ENCODE measurements at regions not wholly inside any gene's neighbourhood (a gene's known extent, or its start where the extent isn't known, plus 50 kb on each side); places are given as distances from the start of the nearest gene placed in this dataset.

DNA sequence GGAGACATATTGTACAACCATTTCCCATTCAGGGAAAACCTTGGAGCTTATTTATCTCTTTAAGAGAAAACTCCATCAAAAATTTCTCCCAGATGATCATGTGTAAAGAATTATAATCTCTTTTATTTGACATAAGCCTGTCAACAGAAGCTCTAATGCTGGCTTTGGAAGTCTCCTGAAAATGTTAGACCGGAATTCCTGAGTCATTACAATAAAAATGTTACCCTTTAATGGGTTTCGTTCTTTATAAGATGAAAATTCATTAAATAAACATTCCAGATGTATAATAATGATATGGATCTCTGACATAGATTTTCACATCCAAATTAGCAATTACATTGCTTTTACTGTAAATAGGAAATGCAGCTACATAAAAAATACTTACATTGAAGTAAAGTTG, 1036.4 kb downstream of the EFNA5 start:
- TF ChIP-seq FOXP2 (optimal IDR thresholded peaks at IDR 0.05; ENCODE audit: borderline replicate concordance, extremely low read depth, extremely low read length, insufficient read depth) (no peak), POLR2AphosphoS5 (IDR thresholded peaks at IDR 0.05; ENCODE audit: low read depth, low read length) (no peak), SIN3A (IDR thresholded peaks at IDR 0.05; ENCODE audit: borderline replicate concordance, insufficient read depth, low read length) (no peak)
- TF ChIP-seq, protein P1, sequence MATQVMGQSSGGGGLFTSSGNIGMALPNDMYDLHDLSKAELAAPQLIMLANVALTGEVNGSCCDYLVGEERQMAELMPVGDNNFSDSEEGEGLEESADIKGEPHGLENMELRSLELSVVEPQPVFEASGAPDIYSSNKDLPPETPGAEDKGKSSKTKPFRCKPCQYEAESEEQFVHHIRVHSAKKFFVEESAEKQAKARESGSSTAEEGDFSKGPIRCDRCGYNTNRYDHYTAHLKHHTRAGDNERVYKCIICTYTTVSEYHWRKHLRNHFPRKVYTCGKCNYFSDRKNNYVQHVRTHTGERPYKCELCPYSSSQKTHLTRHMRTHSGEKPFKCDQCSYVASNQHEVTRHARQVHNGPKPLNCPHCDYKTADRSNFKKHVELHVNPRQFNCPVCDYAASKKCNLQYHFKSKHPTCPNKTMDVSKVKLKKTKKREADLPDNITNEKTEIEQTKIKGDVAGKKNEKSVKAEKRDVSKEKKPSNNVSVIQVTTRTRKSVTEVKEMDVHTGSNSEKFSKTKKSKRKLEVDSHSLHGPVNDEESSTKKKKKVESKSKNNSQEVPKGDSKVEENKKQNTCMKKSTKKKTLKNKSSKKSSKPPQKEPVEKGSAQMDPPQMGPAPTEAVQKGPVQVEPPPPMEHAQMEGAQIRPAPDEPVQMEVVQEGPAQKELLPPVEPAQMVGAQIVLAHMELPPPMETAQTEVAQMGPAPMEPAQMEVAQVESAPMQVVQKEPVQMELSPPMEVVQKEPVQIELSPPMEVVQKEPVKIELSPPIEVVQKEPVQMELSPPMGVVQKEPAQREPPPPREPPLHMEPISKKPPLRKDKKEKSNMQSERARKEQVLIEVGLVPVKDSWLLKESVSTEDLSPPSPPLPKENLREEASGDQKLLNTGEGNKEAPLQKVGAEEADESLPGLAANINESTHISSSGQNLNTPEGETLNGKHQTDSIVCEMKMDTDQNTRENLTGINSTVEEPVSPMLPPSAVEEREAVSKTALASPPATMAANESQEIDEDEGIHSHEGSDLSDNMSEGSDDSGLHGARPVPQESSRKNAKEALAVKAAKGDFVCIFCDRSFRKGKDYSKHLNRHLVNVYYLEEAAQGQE (IDR thresholded peaks at IDR 0.05; ENCODE audit: insufficient read depth in 1 of 2, low read depth in 2 of 2, low read length in 2 of 2), result no peak

DNA sequence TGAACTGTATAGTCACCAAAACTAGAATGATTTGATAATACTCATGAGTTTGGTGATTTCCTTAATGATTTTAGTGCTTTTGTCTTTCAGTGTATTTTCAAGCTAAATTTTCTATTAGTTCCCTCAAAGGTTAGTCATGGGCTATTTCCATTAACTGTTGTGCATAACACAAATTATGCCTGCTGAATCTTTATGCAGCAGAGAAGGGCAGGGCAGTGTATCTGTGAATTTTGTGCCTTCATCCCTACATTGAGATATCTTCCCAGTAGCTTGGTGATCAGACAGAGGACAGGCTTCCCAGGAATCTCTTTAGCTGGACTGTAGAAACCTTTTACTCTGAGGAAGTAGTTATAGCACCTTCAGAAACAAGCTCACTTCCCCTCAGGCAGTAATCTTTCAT, 1036.9 kb downstream of the EFNA5 start:
- no peak for TF ChIP-seq TAF1 (IDR thresholded peaks at IDR 0.05; ENCODE audit: borderline replicate concordance, insufficient read depth, low read length)
- no peak for TF ChIP-seq POLR2AphosphoS5 (IDR thresholded peaks at IDR 0.05; ENCODE audit: low read depth, low read length)
- TF ChIP-seq SIN3A (IDR thresholded peaks at IDR 0.05; ENCODE audit: borderline replicate concordance, insufficient read depth, low read length), result no peak
- TF ChIP-seq, protein P1 (IDR thresholded peaks at IDR 0.05; ENCODE audit: insufficient read depth in 1 of 2, low read depth in 2 of 2, low read length in 2 of 2), result no peak
- TF ChIP-seq FOXP2 (optimal IDR thresholded peaks at IDR 0.05; ENCODE audit: borderline replicate concordance, extremely low read depth, extremely low read length, insufficient read depth), result no peak

DNA sequence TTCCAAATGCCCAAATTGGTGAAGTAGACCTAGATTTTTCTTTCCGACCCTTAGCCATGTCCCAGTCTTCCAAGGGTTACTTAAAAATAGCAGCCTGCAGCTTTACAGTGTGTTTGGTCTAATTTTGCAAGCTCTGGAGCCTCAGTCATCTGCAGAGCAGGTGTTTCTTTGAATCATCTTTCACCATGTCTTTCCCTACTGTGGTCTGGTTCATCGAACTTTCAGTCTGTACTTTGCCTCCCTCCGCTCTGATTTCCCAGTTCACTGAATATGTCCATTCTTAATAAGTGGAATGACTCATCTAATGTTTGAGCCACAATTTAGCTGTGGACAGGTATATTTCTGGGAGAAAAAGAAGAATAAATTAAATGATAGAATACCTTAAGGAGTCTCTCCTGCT, 1060.7 kb downstream of the EFNA5 start:
- TF ChIP-seq TAF1 (IDR thresholded peaks at IDR 0.05; ENCODE audit: borderline replicate concordance, insufficient read depth, low read length), result no peak
- TF ChIP-seq, protein P1 (IDR thresholded peaks at IDR 0.05; ENCODE audit: insufficient read depth in 1 of 2, low read depth in 2 of 2, low read length in 2 of 2), result no peak
- TF ChIP-seq FOXP2 (optimal IDR thresholded peaks at IDR 0.05; ENCODE audit: borderline replicate concordance, extremely low read depth, extremely low read length, insufficient read depth), result no peak
- no peak for TF ChIP-seq SIN3A (IDR thresholded peaks at IDR 0.05; ENCODE audit: borderline replicate concordance, insufficient read depth, low read length)
- no peak for TF ChIP-seq POLR2AphosphoS5 (IDR thresholded peaks at IDR 0.05; ENCODE audit: low read depth, low read length)

DNA sequence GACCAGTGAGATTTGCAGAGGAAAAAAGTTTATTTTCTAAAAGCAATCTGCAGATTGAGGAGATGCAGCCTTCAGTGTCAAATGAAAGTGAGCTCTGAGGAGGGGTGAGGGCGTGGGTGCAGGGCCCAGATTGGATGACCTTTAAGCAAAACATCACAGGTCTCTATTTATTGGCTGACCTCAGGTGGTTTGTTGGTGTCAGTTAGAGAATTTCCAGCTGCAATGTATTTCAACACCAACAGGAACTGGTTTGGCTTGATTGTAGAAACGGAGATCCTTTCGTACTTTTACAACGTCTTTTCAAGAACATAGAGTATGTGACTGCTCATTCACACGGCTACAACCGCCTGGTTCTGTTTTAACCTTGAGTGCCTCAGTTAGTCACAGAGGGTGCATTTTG, 1069.1 kb downstream of the EFNA5 start:
- TF ChIP-seq POLR2AphosphoS5 (IDR thresholded peaks at IDR 0.05; ENCODE audit: low read depth, low read length), result no peak
- no peak for TF ChIP-seq FOXP2 (optimal IDR thresholded peaks at IDR 0.05; ENCODE audit: borderline replicate concordance, extremely low read depth, extremely low read length, insufficient read depth)
- TF ChIP-seq, protein P1 (IDR thresholded peaks at IDR 0.05; ENCODE audit: insufficient read depth in 1 of 2, low read depth in 2 of 2, low read length in 2 of 2), result no peak
- no peak for TF ChIP-seq SIN3A (IDR thresholded peaks at IDR 0.05; ENCODE audit: borderline replicate concordance, insufficient read depth, low read length)
- no peak for TF ChIP-seq TAF1 (IDR thresholded peaks at IDR 0.05; ENCODE audit: borderline replicate concordance, insufficient read depth, low read length)

DNA sequence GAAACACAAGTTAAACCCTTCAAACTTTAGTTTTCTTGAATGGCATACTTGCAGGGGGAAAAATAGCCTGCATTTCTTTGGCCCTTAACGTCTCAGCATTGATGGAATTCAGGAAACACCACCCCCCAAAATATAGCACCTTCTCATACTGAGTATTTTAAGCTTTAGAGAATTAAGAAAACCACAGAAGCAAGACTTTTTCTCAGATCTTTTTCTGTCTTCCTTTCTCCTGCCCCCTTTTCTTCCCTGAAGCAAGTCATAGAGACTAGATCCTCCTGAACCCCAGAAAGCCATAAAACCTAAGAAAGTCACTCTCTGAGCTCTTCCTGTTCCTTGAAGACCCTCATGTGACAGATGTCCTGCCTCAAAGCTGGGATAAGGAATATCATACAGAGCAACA, 1069.9 kb downstream of the EFNA5 start:
- TF ChIP-seq TAF1 (IDR thresholded peaks at IDR 0.05; ENCODE audit: borderline replicate concordance, insufficient read depth, low read length), result no peak
- TF ChIP-seq, protein P1 (IDR thresholded peaks at IDR 0.05; ENCODE audit: insufficient read depth in 1 of 2, low read depth in 2 of 2, low read length in 2 of 2), result no peak
- TF ChIP-seq POLR2AphosphoS5 (IDR thresholded peaks at IDR 0.05; ENCODE audit: low read depth, low read length), result no peak
- TF ChIP-seq FOXP2 (optimal IDR thresholded peaks at IDR 0.05; ENCODE audit: borderline replicate concordance, extremely low read depth, extremely low read length, insufficient read depth), result no peak
- no peak for TF ChIP-seq SIN3A (IDR thresholded peaks at IDR 0.05; ENCODE audit: borderline replicate concordance, insufficient read depth, low read length)

Measured in PFSK-1 (cell line).